HG03066 (cell line): ENCODE measurements at regions not wholly inside any gene's neighbourhood (a gene's known extent, or its start where the extent isn't known, plus 50 kb on each side); places are given as distances from the start of the nearest gene placed in this dataset.

Source experiments
- ATAC-seq: cut with Tn5 transposase; IDR thresholded peaks from one replicate; pipeline ENCODE4 v1.9.1; 2021; ENCODE audit warnings: low read depth; ENCODE audit not compliant: unreplicated experiment

DNA sequence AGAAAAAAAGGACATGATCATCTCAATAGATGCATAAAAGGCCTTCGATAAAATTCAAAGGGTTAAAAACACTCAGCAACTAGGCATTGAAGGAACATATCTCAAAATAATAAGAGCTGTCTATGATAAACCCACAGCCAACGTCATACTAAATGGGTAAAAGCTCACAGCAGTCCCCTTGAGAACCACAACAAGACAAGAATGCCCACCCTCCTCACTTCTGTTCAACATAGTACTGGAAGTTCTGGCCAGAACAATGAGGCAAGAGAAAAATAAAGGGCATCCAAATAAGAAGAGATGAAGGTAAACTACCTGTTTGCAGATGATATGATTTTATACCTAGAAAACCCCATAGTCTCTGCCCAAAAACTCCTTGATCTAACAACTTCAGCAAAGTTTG, 619.7 kb upstream of the LMCD1 start:
- ATAC-seq: no peak

DNA sequence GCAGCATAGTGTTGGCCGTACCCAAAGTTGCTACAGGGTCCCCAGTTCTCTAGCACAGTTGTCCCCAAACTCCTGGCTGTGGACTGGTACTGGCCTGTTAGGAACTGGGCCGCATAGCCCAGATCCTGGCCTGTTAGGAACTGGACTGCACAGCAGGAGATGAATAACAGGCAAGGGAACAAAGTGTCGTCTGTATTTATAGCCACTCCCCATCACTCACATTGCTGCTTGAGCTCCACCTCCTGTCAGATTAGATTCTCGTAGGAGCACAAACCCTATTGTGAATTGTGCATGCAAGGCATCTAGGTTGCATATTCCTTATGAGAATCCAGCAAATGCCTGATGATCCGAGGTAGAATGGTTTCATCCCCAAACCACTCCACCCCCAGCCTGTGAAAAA, 604.0 kb upstream of the LMCD1 start:
- no peak for ATAC-seq

DNA sequence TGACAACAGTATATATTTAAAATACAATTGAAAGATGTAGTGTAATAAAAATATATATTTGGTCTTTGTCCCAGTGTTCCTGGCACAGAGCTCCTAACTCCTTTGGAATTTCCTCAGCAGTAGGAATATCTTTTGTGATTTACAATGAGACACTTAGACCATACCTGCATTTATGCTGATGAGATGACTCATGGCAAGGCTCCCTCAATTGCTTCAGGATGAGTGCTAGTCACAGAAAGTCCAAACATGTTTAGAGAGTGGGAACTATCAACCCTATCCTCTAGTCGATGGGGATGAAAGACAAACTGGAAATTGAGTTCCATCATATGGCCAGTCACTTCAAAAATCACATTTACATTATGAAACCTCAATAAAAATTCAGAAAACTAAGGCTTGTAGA, 588.3 kb upstream of the LMCD1 start:
- no peak for ATAC-seq

DNA sequence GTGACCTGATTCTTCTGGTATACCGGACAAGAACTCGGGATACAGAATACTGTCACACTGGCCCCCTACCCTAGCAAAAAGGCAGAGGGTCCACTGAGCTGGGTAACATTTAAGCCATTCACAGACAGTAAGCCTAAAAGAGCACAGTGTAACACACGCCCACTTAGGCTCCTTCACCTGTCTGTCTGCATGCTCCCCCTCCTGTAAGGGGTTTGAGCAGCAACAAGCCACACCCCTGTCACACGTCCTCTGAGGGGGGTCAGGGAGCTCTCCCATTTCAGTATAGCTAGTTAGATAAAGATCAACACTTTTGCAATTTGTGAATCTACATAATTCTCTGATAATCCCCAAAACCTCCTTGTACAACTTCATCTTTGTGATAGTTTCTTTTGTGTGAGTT, 586.3 kb upstream of the LMCD1 start:
- ATAC-seq: no peak

DNA sequence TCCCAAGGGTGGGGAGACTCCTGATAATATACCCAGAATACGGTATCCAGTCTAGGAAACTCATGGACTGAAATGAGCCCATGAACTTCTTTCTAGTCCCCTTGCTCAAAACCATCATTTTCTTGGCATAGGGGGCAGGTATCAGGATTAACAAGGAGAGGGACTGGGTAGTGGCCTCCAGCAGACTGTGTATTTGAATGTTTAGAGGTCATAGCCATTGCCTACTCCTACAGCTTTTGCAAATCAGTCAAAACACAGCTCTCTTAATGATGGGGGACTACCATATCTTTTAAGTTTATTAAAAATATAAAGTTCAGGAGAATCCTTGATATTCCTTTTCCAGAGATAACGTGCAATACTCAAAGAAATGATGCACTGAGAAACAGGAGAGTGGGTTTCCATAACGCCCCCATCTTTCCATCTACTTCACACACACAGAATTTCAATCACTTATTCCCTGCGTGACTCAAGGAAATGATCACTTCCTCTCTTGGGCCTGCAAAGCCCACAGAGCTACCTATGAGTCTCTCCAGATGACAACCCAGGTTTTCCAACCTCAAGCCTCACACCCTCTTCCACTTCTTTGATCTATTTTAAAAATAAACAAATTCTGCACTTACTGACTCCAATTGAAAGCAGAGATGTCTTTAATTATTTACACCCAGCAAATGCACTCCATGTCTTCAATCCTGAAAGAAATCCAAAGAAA, 584.0 kb upstream of the LMCD1 start:
- ATAC-seq: no peak

DNA sequence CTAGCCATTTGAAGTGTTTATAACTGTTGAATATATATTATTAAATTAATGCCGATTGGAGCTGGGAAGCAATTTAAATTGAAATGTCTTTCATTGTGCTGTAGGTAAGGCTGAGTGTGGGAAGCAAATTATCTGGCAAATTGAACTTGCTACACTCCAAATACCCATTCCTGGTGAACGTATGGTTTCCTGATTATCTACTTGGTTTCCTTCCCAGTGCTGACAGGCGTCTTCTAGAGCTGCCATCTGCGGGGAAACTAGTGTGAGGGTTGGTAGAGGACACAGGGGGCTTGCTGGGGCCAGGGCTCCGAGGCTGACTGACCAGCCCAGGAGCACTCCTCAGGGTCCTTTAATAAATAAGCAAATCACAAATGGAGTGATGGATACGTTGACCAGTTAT, 581.4 kb upstream of the LMCD1 start:
- no peak for ATAC-seq

DNA sequence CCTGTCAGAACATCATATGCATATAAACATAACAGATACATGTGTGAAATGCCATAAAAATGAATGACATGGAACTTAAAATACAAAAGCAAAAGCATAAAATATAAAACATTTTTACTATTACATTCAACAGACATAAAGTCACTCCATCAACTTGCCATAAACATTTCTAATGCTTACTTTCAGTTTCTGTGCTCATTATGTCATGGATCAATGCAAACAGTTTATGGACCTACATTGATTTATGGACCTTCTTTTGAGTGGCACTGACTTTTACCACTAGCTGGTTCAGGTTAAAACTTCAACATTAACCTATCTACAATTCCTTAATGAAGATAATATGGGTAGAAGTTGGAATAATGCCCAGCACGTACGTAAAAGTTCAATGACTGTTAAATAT, 577.4 kb upstream of the LMCD1 start:
- no peak for ATAC-seq

DNA sequence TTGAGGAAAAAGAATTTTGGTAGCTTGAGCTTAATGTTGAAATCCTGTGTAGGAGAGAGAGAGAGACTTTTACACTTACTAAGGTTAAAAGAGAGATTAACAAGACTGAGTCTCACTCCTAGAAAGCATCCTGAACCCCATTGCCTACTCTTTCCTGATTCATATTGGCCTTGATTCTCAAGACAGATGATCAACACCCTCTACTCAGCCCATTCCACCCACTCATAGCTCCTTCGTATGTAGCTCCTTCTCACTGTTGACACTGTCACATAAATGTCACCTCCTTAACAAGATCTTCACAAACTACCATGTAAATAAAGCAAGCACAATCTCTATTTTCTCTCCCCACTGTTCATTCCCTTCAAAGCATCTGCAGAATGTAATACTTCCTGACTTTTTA, 574.6 kb upstream of the LMCD1 start:
- no peak for ATAC-seq

DNA sequence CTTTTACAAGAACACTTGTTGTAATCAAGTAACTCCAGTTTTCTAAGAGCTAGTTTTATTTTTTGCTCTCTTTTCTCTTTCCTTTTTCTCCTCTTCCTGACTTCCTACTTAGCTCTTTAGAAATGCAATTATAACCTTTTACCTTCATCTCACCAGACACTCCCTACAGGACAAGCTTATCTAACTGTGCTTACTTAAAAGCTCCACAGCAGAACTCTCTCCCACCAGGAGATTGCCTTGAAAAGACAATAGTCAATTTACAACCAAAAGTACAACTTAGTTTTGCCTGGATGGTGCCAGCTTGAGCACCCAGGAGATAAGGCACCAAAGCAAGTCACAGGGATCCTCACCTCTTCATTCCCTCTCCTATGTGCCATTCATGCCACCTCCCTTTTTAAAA, 573.8 kb upstream of the LMCD1 start:
- ATAC-seq: no peak

DNA sequence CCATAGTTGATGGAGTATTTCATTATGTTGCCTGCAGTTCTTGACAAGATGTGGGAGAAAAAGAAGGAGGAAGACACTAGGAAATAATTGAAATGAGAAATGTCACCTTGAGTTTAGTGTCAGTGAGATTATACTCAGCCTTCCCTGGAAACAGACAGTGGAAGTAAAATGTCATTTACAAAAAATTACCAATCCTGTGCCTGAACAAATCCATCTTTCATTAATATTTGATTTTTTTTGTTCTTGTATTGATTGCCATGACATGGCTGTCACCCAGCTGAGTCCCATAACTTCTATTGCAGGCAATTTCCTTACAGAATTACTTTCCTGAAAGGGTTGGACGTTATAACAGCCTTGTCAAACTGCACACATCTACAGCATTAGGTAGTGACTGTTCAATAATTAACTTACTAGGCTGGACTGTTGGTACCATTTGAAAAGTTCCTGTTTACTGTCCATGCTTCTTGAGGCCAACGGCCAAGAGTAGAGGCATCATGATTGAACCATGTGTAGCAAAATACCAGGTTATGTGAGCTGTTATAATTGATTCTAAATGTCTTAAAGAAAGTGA, 572.2 kb upstream of the LMCD1 start:
- no peak for ATAC-seq

DNA sequence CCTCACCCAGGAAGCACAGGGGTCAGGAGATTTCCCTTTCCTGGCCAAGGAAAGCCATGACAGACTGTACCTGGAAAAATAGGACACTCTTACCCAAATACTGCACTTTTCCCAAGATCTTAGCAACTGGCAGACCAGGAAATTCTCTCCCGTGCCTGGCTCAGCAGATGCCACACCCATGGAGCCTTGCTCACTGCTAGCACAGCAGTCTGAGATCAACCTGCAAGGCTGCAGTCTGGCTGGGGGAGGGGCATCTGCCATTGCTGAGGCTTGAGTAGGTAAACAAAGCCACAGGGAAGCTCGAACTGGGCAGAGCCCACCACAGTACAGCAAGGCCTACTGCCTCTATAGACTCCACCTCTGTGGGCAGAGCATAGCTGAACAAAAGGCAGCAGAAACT, 567.3 kb upstream of the LMCD1 start:
- no peak for ATAC-seq

DNA sequence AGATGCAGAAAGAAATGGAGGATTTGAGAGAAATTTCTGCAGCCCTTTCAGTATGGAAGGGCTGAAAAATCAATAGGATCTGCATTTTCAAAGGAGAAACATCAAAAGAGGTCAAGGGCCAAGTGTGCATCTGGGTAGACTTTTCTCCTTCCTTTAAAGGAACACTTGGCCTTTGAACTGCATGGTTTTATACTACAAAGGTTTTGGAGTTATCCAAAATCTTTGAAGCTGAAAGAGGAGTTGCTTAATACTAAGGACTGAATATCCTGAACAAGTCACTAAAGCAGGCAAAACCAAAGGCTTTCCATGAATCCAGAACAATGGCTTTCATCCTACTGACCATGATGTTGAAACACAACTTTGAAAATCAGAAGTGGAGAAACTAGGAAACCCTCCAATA, 553.7 kb upstream of the LMCD1 start:
- ATAC-seq: no peak

DNA sequence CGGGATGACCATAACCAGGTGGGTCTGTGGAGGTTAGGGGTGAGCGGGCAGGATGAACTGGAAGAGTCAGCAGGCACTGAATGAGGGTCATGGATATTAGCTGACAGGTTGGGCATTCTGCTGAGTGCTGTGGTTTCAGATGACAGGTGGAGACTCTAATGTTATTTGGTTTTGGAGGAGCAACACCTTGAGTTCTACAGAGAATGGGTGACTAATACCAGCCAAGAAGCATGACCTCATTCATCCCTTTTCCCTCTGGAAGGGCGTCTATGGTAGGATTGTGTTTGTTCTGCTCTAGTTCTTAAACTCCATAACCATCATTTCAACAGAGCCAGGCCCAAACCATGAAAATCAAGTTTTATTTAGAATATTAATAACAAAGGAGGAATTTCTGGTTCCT, 550.7 kb upstream of the LMCD1 start:
- ATAC-seq: no peak

DNA sequence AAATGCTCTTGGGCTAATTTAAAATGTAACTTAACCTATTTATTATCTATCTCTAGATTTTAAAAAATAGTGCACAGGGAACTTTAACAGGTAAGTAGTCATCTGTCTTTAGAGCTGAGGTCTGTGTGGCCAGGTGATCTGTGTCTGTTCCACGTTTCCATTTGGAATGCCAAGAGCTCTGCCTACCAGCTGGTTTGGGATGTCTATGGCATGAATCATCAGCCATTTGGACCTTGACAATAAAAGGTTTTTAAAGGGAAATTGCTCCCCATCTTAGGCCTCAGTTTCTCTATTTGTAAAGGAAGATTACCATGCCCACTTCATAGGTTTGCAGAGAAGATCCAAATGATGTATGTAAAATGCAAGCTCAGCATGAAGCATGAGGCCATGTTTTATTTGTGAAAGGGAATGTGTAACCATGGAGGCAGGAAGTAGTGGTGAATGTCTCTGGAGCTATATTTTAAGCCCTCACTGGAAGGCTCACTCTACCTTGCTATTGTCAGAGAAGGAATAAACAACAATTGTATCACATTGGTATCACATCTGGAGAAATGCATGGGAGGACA, 548.1 kb upstream of the LMCD1 start:
- no peak for ATAC-seq

DNA sequence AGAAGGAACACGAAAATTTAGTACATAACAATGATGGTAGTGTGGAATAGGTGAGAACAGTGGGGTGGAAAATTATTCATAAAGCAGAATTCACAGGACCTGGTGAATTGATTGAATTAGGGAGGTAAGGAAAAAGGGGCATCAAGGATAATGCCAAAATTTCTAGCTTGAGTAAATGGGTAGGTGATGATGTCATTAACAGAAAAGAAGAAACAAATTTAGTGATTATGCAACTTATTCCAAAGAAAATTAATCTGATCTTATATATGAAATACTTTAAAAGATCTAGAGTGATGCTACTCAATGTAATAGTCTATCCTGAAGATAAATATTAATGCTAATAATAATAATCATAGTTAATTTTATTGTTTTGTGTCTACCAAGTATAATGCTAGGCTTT, 544.6 kb upstream of the LMCD1 start:
- no peak for ATAC-seq

DNA sequence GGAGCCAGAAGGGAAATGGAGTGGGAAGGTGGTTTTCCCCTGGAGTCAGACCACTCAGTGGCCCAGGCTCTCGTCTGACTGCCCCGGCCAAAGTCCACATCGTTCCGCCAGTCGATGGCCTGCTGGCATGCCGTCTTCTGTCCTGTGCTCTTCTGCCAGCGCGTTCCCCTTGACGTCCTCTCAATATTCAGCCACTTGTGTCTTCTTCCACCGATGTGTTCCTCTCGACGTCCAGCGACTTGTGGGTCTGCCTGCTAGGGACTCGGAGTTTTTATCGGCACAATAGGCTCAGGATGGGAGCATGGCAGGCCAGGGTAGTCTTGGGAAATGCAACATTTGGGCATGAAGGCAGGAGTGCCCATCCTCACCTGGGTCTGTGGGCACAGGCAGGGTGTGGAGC, 542.5 kb upstream of the LMCD1 start:
- no peak for ATAC-seq

DNA sequence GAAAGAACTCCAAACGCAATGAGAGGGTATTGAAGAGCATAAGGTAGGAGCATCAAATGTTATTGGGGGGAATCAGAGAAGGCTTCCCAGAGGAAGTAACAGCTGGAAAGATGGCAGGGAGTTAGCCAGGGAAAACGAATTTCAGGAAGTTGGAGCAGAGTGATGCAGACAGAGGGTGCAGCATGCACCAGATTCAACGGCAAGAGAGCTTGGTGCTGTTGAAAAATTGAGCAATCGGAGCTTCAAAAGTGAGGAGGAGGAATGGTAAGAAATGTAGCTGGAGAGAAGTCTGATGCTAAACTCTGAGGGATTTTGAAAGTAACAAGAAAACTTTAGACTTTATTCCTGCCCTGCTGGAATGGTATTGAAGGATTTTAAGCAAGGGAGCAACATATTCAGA, 541.0 kb upstream of the LMCD1 start:
- no peak for ATAC-seq

DNA sequence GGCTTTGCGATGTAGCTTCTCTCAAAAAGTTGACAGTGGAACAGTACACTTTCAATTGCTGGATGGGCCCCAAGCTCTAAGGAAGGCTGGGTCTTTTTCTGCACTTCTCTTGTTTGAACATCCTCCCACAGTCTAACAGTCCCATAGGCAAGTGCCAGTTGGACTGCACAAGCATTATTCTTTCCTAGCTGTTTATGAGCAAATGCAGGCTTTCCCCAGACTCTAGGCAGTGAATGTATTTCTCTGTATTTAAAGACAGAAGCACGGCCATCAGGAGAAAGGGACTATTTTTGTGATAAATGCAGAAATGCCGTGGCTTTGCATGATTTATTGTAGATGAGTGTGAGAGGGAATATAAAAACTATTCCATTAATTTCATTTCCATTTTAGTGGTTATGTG, 539.3 kb upstream of the LMCD1 start:
- ATAC-seq: no peak

DNA sequence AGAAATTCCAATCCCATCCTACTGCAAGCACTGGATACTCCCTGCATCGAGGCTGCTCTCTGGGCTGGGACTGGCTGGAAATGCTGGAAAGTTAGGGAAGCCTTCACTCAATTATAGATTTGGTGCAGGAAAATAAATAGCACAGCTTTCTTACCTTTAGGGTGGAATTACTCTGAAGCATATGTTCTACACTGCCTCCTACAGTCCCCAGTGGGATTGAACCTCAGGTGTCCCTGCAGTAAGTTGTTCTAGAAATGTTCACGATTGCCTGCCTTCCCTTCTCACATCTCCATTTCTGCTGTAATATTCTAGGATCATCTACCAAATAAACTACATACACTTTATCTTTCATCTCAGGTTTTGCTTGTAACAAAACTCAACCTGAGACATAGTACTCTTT, 536.7 kb upstream of the LMCD1 start:
- no peak for ATAC-seq

DNA sequence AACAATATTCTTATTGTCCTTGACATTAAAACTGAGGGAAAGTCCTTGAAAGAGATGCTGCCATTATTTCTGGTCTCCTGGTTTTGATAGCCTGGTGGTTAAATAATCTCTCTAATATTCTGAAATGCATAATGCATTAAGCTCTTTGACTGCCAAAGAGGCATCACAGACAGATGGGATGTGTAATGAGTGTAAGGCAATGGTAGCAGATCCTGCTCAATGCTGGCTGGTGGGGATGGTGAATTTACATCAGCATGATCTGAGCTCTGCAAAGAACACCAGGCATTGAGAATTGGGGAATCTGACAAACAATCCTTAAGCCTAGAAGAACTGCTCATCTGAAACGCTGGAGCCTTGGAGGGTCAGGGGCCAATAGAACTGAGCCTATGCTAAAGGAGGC, 528.6 kb upstream of the LMCD1 start:
- ATAC-seq: no peak

DNA sequence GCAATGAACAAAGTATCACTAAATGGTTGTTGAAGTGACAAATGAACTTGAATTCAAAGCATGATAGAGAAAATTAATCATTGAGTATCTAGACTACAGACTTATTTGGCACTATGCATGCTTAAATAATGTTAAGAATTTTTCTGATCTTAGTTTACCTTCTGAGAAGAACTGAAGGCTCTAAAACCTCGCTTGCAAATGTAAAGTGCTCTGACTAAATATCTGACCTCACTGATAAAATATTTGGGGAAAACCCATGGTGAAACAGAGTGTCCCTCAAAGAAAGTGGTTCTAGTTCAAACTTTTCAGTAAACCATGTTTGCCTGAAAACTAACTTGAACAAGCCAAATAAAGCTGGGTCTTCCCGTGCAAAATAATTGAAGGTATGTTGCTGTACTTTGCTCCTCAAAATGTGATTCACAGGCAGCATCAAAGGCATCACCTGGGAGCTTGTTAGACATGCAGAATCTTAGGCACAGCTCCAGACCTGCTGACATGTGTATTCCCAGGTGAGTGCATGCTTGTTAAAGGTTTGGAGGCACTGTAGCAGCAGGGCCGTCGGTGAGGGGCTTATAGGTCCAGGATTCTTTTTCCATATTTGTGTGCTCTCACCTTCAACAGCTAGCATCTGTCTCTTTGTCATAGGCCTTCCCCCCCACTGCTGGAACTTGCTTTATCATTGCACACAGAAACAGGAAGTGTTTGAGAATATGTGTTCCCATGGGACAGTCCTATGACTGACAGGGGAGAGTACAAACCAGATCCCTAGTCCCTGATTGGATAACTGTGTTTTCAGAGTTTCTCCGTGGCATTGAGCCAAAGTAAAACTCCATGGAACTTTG, 524.2 kb upstream of the LMCD1 start:
- no peak for ATAC-seq

DNA sequence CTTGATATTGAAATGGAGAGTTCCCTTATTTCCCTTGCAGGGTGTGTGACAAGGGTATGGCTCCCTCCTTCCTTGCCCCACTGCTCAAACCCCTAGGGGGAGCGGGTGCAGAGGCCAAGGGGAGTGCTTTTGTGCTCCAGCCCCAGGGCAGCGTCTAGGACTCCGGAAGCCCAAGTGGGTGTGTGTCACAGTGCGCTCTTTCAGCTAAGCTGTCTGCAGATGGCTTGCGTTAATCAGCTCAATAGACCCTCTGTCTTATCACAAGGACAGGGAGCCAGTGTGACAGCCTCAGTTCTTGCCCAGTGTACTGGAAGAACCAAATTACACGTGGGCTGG, 523.6 kb upstream of the LMCD1 start:
- ATAC-seq: no peak
